GM12892 (cell line): ENCODE measurements at regions not wholly inside any gene's neighbourhood (a gene's known extent, or its start where the extent isn't known, plus 50 kb on each side); places are given as distances from the start of the nearest gene placed in this dataset.

Experiments used
- POLR2A ChIP-seq: IDR thresholded peaks from 2 replicates; pipeline ENCODE4 v1.6.1; 2011; ENCODE audit warnings: low read depth, low read length, control low read depth
- POLR2AphosphoS5 ChIP-seq: IDR thresholded peaks from 2 replicates; pipeline ENCODE4 v1.6.1; 2011; ENCODE audit warnings: low read depth, low read length, control low read depth
- TAF1 ChIP-seq: IDR thresholded peaks from 2 replicates; pipeline ENCODE4 v1.6.1; 2011; ENCODE audit warnings: low read depth, mild to moderate bottlenecking, control low read depth, low read length, borderline replicate concordance

GRCh38 chr7:68547181-68547580 is 1051.1 kb upstream of the AUTS2 start:
- no peak for TF ChIP-seq POLR2A
- no peak for TF ChIP-seq POLR2AphosphoS5
- no peak for TF ChIP-seq TAF1
